Dendritic cell treated with granulocyte-macrophage colony-stimulating factor and Interleukin-4, amounts not matched to agents 40 ng/mL and 50 ng/mL, for 4 days (primary cell): ENCODE measurements at regions not wholly inside any gene's neighbourhood (a gene's known extent, or its start where the extent isn't known, plus 50 kb on each side); places are given as distances from the start of the nearest gene placed in this dataset.
A peak's percentile ranks its signal among the peaks of the same experiment; 100 is the strongest.
"Not testable (repeated sequence)": the region's sequence is repeated elsewhere in the genome, so short reads cannot be mapped to it uniquely, and the experiment has no call there.

Source experiments
- H3K27ac Mint-ChIP-seq: one replicate; pipeline ENCODE4 v1.8.0; 2022; ENCODE audit warnings: mild to moderate bottlenecking, mixed read lengths
- H3K27me3 Mint-ChIP-seq: one replicate; pipeline ENCODE4 v1.8.0; 2022; ENCODE audit warnings: mild to moderate bottlenecking, mixed read lengths
- H3K36me3 Mint-ChIP-seq: one replicate; pipeline ENCODE4 v1.8.0; 2022; ENCODE audit warnings: low read depth, mixed read lengths
- H3K4me1 Mint-ChIP-seq: one replicate; pipeline ENCODE4 v1.8.0; 2022; ENCODE audit warnings: low read depth, mixed read lengths
- H3K4me3 Mint-ChIP-seq: one replicate; pipeline ENCODE4 v1.8.0; 2022; ENCODE audit warnings: mild to moderate bottlenecking, moderate library complexity, mixed read lengths
- H3K9me3 Mint-ChIP-seq: one replicate; pipeline ENCODE4 v1.8.0; 2022; ENCODE audit warnings: mixed read lengths
- intact Hi-C: fragments of 100-400 bp; cut with micrococcal nuclease; formaldehyde crosslinking; loops from one replicate; pipeline ENCODE4 v1.15.0; 2022

DNA sequence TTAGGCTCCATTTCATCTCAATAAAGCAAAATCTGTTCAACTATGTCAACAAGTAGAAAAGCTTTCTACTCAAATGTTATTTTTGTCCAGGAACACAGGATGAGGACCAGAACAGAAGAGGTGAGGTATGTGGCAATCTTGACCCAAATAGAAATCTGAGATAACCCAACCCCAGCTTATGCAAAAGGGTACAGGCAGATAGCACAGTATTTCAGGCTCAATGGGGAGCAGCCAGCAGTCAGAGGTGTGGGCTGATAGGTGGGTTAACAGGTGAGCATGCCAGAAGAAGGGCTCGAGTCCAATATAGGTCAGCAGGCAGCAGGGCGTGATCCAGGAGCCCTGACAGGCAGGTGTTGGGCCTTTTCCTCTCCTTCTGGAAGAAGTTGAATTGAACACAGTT lies 281.2 kb upstream of the NR2F2 start:
- Mint-ChIP-seq H3K27ac (no peak overlapping the region), H3K36me3 (no peaks in the 10 kb centered on the region), H3K4me3 (no peak overlapping the region)

DNA sequence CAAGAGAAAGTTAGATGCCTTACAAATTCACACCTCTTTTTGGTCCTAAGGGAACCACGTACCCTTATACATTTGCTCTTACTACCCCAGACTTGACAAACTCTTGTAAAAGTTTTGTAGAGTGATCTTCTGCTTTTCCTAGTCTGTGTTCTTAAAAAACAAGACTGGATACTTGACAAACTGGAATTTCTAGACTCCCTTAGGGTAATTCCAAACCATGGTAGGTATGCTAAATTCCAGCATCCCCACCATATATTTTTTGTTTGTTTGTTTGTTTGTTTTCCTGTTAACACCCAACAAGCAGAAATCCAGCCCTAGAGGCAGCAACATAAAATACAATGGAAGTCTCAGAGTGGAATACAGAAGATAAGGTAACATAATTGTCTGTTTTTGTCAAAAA lies 280.7 kb upstream of the NR2F2 start:
- peaks cover 45% of the 10 kb centered on the region for H3K27me3 Mint-ChIP-seq
- H3K9me3 Mint-ChIP-seq: no peaks in the 10 kb centered on the region
- intact Hi-C loops: loop anchor here (10.0 kb wide), 1 partner anchor 165 kb away; no protein-coding TSS in a partner anchor
- no peaks in the 10 kb centered on the region for H3K36me3 Mint-ChIP-seq
- no peak overlapping the region for H3K4me3 Mint-ChIP-seq
- H3K27ac Mint-ChIP-seq: no peak overlapping the region
- peaks cover 33% of the 10 kb centered on the region for H3K4me1 Mint-ChIP-seq

More for the DNA sequence above, 281.2 kb upstream of the NR2F2 start:
- no peaks in the 10 kb centered on the region for H3K9me3 Mint-ChIP-seq
- intact Hi-C loops: loop anchor here (10.0 kb wide), 1 partner anchor 165 kb away; no protein-coding TSS in a partner anchor
- H3K27me3 Mint-ChIP-seq: peaks cover 42% of the 10 kb centered on the region
- peaks cover 33% of the 10 kb centered on the region for H3K4me1 Mint-ChIP-seq

DNA sequence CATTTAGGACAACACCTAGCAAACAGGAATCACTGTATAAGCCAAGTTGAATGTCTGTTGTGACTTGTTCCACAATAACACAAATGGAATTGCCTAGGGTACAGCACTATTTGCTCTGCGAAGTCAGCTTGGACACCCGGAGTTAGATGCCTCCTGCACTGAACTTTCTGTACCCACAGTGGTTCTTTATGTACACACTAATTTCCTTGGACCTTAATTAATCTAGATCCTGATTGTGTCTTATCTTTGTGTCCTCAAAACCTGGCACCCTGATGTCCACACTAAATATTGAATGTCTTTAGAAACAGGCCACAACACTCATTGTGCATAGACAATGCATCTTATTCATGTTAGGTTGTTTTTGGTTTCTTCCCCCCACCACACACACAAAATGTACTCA lies 278.9 kb upstream of the NR2F2 start:
- Mint-ChIP-seq H3K4me1 (peaks cover 27% of the 10 kb centered on the region), H3K4me3 (no peak overlapping the region), H3K27me3 (peaks cover 60% of the 10 kb centered on the region), H3K27ac (no peak overlapping the region), H3K9me3 (no peaks in the 10 kb centered on the region), H3K36me3 (no peaks in the 10 kb centered on the region)
- intact Hi-C loops: no loop called here

DNA sequence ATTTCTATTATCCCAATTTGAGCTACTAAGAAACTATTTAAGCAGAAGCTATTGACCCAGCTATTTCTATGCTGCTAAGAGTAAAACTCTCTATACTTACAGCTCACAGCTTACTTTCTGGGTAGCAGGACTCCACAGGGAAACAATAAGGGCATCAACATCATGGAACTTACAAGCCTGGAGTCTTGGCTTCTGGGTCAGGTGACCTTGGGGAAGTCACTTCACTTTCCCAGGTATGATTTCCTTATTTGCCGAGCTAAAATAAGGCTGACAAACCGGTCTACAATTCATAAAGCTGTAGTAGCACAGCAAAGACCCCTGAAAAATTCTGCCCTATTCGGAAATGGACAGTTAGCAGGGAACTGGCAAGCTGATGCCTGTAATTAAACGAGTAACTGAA lies 278.3 kb upstream of the NR2F2 start:
- H3K9me3 Mint-ChIP-seq: no peaks in the 10 kb centered on the region
- no peaks in the 10 kb centered on the region for H3K36me3 Mint-ChIP-seq
- intact Hi-C loops: no loop called here
- H3K4me1 Mint-ChIP-seq: peaks cover 24% of the 10 kb centered on the region
- H3K27ac Mint-ChIP-seq: no peak overlapping the region
- H3K27me3 Mint-ChIP-seq: peaks cover 63% of the 10 kb centered on the region
- no peak overlapping the region for H3K4me3 Mint-ChIP-seq

DNA sequence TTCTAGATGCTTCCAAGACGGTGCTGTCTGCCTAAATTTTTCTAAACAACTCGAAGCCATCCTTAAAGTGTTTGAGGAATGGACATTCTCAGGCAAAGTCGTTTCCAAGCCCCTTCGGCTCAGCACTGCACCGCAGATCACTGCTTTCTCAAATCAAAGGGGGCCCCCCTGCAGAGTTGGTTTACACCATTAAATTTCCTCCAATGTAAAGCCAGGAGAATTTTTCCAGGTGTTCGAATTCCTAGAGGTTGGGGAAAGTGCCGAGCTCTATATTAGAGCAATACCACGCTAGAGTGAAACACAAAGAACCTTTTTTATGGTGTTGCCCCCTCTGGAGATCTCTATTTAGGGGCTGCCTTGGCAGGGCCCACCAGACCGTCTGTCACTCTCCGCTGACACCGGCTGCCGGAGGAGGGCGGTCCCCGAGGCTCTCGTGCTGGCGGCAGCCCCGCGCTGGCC lies 277.9 kb upstream of the NR2F2 start:
- no peak overlapping the region for H3K27ac Mint-ChIP-seq
- peaks cover 60% of the 10 kb centered on the region for H3K27me3 Mint-ChIP-seq
- intact Hi-C loops: no loop called here
- peaks cover 20% of the 10 kb centered on the region for H3K4me1 Mint-ChIP-seq
- H3K9me3 Mint-ChIP-seq: no peaks in the 10 kb centered on the region
- no peaks in the 10 kb centered on the region for H3K36me3 Mint-ChIP-seq
- peak overlapping the region; percentile 51 for H3K4me3 Mint-ChIP-seq

DNA sequence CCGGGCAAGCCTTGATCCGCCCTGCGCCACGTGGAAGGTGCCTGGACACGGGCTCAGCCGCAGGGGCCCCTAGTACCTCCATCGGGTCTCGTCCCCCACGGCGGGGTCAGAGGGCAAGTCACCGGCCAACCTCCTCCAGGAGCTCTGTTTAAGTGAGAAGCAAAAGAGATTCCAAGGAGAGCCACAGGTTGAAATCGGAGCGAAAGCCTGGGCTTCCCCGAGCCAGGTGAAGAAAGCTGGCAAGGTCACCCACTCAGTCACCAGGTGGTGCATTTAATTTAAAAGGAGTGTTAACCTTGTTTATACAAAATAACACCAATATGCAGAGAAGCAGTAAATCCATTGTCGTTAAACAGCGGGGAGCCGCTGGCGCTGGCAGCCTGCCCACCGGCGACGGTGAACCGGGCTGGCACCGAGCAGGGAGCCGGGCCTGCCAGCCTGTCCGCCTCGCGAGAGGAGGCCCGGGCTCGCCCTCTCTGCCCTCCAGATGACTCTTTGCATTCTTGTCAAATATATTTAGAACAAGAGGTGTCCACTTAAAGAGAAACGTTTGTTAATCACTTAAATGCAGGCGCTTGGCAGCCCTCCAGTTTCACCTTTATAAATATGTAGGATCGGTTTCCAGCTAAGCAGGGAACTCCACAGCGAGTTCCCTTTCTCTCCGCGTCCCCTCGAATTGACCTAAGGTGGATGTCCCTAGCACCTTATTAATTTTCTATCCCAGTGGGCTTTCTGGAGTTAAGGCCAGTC lies 277.3 kb upstream of the NR2F2 start:
- H3K4me3 Mint-ChIP-seq: peak overlapping the region; percentile 51
- no peaks in the 10 kb centered on the region for H3K9me3 Mint-ChIP-seq
- peaks cover 22% of the 10 kb centered on the region for H3K4me1 Mint-ChIP-seq
- H3K36me3 Mint-ChIP-seq: no peaks in the 10 kb centered on the region
- no peak overlapping the region for H3K27ac Mint-ChIP-seq
- intact Hi-C loops: no loop called here
- H3K27me3 Mint-ChIP-seq: peaks cover 58% of the 10 kb centered on the region

DNA sequence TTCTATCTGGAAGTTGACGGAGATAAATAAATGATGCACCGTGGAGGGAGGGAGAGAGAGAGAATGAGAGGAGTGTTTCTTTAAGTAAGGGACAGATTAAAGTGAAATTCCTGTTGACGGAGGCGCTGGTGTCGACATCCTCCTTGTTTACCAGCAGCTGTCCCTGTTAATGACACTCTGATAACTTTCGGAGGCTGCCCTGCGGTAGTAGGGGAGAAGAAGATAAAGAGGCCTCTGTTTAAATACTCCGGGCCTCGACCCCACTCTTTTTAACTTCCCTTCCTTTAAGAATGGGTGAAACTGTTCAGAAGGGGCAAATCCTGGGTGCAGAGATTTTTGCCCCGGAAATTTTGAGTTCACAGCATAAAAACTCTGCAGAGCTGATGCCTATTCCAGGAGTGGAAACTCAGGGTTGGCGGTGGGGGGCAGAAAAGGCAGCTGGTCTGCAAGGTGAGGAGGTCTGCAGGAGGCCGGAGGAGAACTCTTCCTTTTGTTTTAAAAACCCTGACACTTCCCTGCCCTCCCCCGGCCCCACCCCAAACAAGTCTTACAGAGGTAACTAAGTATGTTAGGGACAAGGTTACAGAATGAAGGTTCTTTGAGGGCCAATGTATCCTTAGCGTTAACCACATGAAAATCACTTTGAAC lies 276.6 kb upstream of the NR2F2 start:
- H3K36me3 Mint-ChIP-seq: no peaks in the 10 kb centered on the region
- H3K4me1 Mint-ChIP-seq: peaks cover 28% of the 10 kb centered on the region
- peak overlapping the region; percentile 51 for H3K4me3 Mint-ChIP-seq
- no peak overlapping the region for H3K27ac Mint-ChIP-seq
- intact Hi-C loops: no loop called here
- no peaks in the 10 kb centered on the region for H3K9me3 Mint-ChIP-seq
- peaks cover 54% of the 10 kb centered on the region for H3K27me3 Mint-ChIP-seq

DNA sequence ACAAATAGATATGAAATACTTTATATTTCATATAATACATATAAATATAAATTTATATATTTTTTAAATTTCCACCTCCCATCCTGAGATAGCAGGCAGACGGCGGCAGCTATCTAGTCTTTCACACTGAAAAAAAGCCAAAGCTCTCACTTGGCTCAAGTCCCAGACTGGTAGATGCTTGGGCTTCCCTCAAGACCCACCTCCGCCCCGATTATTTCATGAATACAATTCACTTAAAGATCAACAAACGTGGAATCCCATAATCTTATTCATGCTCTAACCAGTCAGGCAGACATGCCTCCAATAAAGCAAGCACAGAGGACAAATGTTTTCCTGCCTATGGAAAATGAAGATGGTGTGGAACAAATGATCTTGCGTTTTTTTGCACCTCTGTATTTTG lies 275.9 kb upstream of the NR2F2 start:
- Mint-ChIP-seq H3K36me3 (no peaks in the 10 kb centered on the region), H3K9me3 (no peaks in the 10 kb centered on the region), H3K4me3 (no peak overlapping the region), H3K27ac (no peak overlapping the region), H3K4me1 (peaks cover 35% of the 10 kb centered on the region), H3K27me3 (peaks cover 54% of the 10 kb centered on the region)
- intact Hi-C loops: no loop called here

DNA sequence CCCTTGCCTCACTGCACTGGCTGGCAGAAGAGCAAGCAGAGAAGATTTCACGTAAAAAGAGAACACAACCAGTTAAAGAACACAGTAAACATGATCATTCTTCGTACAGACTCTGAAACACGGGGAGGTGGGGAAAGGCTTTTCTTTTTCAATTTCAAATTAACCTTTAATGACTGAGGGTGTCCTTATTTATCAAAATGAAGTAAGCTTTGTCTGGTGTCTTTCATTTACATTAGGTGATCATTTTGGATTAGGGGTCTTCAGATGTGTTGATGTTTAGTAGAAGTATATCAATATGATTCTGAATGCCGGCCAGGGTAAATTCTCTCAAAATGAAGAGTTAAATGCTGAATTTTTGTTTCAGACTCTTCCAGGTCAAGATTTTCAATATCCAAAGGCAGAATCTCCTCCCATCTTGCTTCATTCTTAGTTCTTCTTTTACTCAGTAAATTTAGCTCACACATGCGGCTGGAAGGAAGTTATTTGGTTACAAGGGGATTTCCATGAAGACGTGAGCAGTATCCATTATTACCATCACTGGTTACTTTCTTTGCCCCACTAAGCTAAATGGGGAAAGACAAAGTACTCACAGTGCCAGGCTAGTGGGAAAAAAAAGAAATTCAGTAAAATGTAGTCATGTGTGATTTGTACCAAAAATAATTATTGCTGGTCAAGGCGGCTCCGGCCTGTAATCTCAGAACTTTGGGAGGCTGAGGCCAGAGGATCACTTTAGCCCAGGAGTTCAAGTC lies 272.2 kb upstream of the NR2F2 start:
- peak overlapping the region; percentile 50 for H3K27ac Mint-ChIP-seq
- peaks cover 34% of the 10 kb centered on the region for H3K4me1 Mint-ChIP-seq
- peaks cover 12% of the 10 kb centered on the region for H3K9me3 Mint-ChIP-seq
- no peaks in the 10 kb centered on the region for H3K36me3 Mint-ChIP-seq
- H3K27me3 Mint-ChIP-seq: peaks cover 37% of the 10 kb centered on the region
- intact Hi-C loops: no loop called here
- H3K4me3 Mint-ChIP-seq: no peak overlapping the region

DNA sequence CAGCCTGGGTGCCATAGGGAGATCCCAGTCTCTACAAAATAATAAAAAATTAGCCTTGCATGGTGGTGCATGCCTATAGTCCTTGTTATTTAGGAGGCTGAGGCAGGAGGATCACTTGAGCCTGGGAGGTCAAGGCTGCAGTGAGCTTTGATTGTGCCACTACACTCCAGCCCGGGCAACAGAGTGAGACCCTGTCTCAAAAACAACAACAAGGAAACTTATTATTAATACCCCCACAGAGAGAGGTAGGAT lies 271.7 kb upstream of the NR2F2 start:
- H3K4me3 Mint-ChIP-seq, intact Hi-C loops, H3K36me3 Mint-ChIP-seq: not testable (repeated sequence)
- peaks cover 29% of the 10 kb centered on the region for H3K4me1 Mint-ChIP-seq
- peaks cover 12% of the 10 kb centered on the region for H3K9me3 Mint-ChIP-seq
- H3K27me3 Mint-ChIP-seq: peaks cover 33% of the 10 kb centered on the region
- H3K27ac Mint-ChIP-seq: peak overlapping the region; percentile 50

DNA sequence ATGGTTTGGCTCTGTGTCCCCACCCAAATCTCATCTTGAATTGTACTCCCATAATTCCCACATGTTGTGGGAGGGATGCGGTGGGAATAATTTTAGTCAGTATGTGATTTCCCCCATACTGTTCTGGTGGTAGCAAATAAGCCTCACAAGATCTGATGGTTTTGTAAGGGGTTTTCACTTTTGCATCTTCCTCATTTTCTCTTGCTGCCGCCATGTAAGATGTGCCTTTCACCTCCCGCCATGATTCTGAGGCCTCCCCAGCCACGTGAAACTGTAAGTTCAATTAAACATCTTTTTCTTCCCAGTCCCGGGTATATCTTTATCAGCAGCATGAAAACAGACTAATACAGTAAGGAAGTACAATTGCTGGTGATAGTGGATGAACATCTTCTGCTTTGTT lies 269.9 kb upstream of the NR2F2 start:
- intact Hi-C loops, H3K36me3 Mint-ChIP-seq, H3K4me3 Mint-ChIP-seq, H3K27ac Mint-ChIP-seq: not testable (repeated sequence)
- Mint-ChIP-seq H3K4me1 (peaks cover 25% of the 10 kb centered on the region), H3K27me3 (peaks cover 17% of the 10 kb centered on the region), H3K9me3 (peaks cover 12% of the 10 kb centered on the region)

DNA sequence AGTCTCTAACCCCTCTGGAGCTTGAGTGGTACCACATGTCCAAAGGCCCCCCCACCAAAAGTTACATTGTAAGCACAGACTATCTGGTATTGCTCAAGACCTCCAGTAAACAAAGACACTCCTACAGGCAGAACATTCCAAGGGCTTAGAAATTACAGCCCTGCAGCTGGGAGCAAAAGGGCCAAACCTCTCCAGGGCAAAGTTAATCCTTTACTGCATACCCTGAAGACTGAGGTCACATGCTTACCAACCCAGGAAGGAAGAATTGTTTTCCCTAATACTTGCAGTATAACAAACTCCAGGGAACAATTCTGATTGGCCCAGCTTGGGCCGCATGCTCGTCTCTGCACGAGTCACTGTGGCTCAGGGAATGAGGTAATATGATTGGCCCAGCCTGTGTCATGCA lies 266.1 kb upstream of the NR2F2 start:
- H3K9me3 Mint-ChIP-seq: peaks cover 12% of the 10 kb centered on the region
- no peaks in the 10 kb centered on the region for H3K36me3 Mint-ChIP-seq
- intact Hi-C loops: no loop called here
- H3K4me1 Mint-ChIP-seq: peaks cover 7% of the 10 kb centered on the region
- no peak overlapping the region for H3K4me3 Mint-ChIP-seq
- H3K27ac Mint-ChIP-seq: no peak overlapping the region
- peaks cover 6% of the 10 kb centered on the region for H3K27me3 Mint-ChIP-seq

DNA sequence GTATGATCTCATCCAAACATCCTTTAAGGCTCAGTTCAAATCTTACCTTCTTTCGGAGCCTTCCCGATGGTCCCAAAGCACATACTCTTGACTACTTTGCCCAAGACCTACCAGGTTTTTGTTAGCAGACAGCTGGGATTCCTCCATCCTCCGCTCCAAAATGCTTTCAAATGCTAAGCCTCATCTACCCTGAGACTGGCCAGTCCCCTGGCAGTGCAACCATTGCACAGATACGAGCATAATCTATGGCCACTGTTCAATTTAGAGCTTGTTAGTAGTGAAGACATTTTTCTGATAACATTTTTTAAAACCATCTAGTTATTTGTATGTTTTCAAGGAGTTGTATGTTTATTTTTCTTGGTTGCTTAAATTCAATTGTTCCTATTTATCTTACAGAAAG lies 264.4 kb upstream of the NR2F2 start:
- intact Hi-C loops: no loop called here

DNA sequence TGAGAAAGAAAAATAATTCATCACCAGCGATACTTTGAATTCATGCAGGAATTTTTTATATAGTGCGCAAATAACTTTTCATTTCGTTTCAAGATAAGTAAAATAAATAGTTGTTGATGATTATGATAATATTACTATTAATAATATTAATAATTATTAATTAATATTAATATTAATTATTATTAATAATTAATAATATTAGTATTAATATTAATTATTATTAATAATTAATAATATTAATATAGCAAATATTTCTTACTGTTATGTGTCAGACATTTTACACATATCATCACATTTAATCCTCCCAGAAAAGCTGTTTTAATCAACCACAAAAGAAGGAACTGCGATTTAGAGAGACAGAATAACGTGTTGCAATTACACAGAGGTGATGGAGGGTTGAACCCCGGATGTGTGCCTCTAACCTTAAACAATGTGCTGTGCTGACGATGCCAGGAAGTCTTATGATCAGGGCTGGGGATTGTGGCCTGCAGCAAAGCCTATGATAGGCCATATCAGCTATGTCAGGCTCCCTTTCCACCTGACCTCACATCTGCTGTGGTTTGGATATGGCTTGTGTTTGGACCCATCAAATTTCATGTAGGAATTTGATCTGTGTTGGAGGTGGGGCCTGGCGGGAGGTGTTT lies 263.5 kb upstream of the NR2F2 start:
- Mint-ChIP-seq H3K36me3 (no peaks in the 10 kb centered on the region), H3K27me3 (peaks cover 2% of the 10 kb centered on the region), H3K9me3 (peaks cover 4% of the 10 kb centered on the region), H3K27ac (no peak overlapping the region), H3K4me3 (no peak overlapping the region), H3K4me1 (no peaks in the 10 kb centered on the region)
- intact Hi-C loops: no loop called here

More for the DNA sequence above, 264.4 kb upstream of the NR2F2 start:
- Mint-ChIP-seq H3K36me3 (no peaks in the 10 kb centered on the region), H3K4me1 (no peaks in the 10 kb centered on the region), H3K4me3 (no peak overlapping the region), H3K27me3 (peaks cover 2% of the 10 kb centered on the region), H3K9me3 (no peaks in the 10 kb centered on the region), H3K27ac (no peak overlapping the region)
